GM12891 (cell line): ENCODE measurements at regions not wholly inside any gene's neighbourhood (a gene's known extent, or its start where the extent isn't known, plus 50 kb on each side); places are given as distances from the start of the nearest gene placed in this dataset.

Experiments
- PAX5 ChIP-seq: IDR thresholded peaks from 2 replicates; pipeline ENCODE4 v1.6.1; 2011; ENCODE audit warnings: low read length, moderate library complexity, mild to moderate bottlenecking; ENCODE audit not compliant: insufficient read depth, severe bottlenecking
- POLR2A ChIP-seq: IDR thresholded peaks from 2 replicates; pipeline ENCODE4 v1.6.1; 2011; ENCODE audit warnings: low read depth, low read length, control low read depth
- POLR2AphosphoS5 ChIP-seq: IDR thresholded peaks from 2 replicates; pipeline ENCODE4 v1.6.1; 2011; ENCODE audit warnings: low read depth, low read length, control low read depth
- POU2F2 ChIP-seq: IDR thresholded peaks from 2 replicates; pipeline ENCODE4 v1.6.1; 2011; ENCODE audit warnings: low read depth, mild to moderate bottlenecking, control low read depth, low read length, moderate library complexity
- SPI1 ChIP-seq: IDR thresholded peaks from 2 replicates; pipeline ENCODE4 v1.6.1; 2011; ENCODE audit warnings: low read depth, low read length, control low read depth
- TAF1 ChIP-seq: IDR thresholded peaks from 2 replicates; pipeline ENCODE4 v1.6.1; 2011; ENCODE audit warnings: low read depth, low read length, control low read depth

GRCh38 chr7:113289140-113289740 lies 170.9 kb upstream of the SMIM30 start:
- no peak for TF ChIP-seq TAF1
- TF ChIP-seq PAX5: no peak
- no peak for TF ChIP-seq POLR2A
- no peak for TF ChIP-seq POLR2AphosphoS5
- no peak for TF ChIP-seq SPI1
- TF ChIP-seq POU2F2: no peak
